ENCODE measurements at regions not wholly inside any gene's neighbourhood (a gene's known extent, or its start where the extent isn't known, plus 50 kb on each side); places are given as distances from the start of the nearest gene placed in this dataset.

- no peak for DNase-seq
Measured at GRCh38 chr3:29072611-29073010, 208.3 kb upstream of the RBMS3 start.

- no peak for DNase-seq
Measured at GRCh38 chr3:29077356-29077755, 203.5 kb upstream of the RBMS3 start.

- no peak for DNase-seq
Measured at GRCh38 chr3:29079358-29079757, 201.5 kb upstream of the RBMS3 start.

- DNase-seq = no peak
Measured at GRCh38 chr3:29080967-29081366, 199.9 kb upstream of the RBMS3 start.

GRCh38 chr3:29083081-29083480, 197.8 kb upstream of the RBMS3 start:
- peak; percentile 1 for DNase-seq

GRCh38 chr3:29083676-29084075, 197.2 kb upstream of the RBMS3 start:
- DNase-seq = no peak

GRCh38 chr3:29088579-29088978, 192.3 kb upstream of the RBMS3 start:
- no peak for DNase-seq

GRCh38 chr3:29090912-29091597, 189.8 kb upstream of the RBMS3 start:
- no peak for DNase-seq

- no peak for DNase-seq
Measured at GRCh38 chr3:29091599-29092189, 189.2 kb upstream of the RBMS3 start.

- no peak for DNase-seq
Measured at GRCh38 chr3:29092348-29092747, 188.5 kb upstream of the RBMS3 start.

- peak; percentile 30 for DNase-seq
Measured at GRCh38 chr3:29099296-29099695, 181.6 kb upstream of the RBMS3 start.

- DNase-seq = no peak
Measured at GRCh38 chr3:29099775-29100174, 181.1 kb upstream of the RBMS3 start.

GRCh38 chr3:29100292-29100691, 180.6 kb upstream of the RBMS3 start:
- DNase-seq = no peak

- no peak for DNase-seq
Measured at GRCh38 chr3:29128001-29128400, 152.9 kb upstream of the RBMS3 start.

GRCh38 chr3:29137601-29138000, 143.3 kb upstream of the RBMS3 start:
- DNase-seq = no peak

- DNase-seq = no peak
Measured at GRCh38 chr3:29138171-29138570, 142.7 kb upstream of the RBMS3 start.

- DNase-seq = no peak
Measured at GRCh38 chr3:29140666-29141065, 140.2 kb upstream of the RBMS3 start.

GRCh38 chr3:29141197-29141917, 139.5 kb upstream of the RBMS3 start:
- no peak for DNase-seq

- DNase-seq = no peak
Measured at GRCh38 chr3:29141918-29142275, 139.0 kb upstream of the RBMS3 start.

GRCh38 chr3:29143151-29143550, 137.7 kb upstream of the RBMS3 start:
- no peak for DNase-seq

GRCh38 chr3:29144361-29144760, 136.5 kb upstream of the RBMS3 start:
- DNase-seq = no peak

GRCh38 chr3:29144807-29145206, 136.1 kb upstream of the RBMS3 start:
- DNase-seq = no peak

GRCh38 chr3:29145360-29145759, 135.5 kb upstream of the RBMS3 start:
- DNase-seq = no peak

- DNase-seq = no peak
Measured at GRCh38 chr3:29152379-29152778, 128.5 kb upstream of the RBMS3 start.
